ENCODE measurements at regions not wholly inside any gene's neighbourhood (a gene's known extent, or its start where the extent isn't known, plus 50 kb on each side); places are given as distances from the start of the nearest gene placed in this dataset.
"Not testable (repeated sequence)": the region's sequence is repeated elsewhere in the genome, so short reads cannot be mapped to it uniquely, and the experiment has no call there.

DNA sequence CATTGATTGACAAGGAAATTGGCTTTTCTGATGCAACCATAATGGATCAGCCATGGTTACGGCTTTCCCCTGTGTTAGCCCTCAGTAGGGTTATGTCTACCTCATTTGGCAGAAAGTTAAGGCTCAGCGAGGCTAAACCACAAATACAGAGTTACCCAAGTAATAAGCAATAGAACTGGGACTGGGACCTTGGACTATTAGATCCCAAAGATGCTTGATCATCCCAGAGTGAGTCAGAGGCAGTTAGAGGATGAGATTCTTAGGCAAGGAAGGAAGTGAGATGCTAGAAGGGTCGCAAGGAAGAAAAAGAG, 401.4 kb downstream of the TNS3 start:
- CTCF ChIA-PET: interaction anchor here (0.8 to 17.7 kb wide), 15 partner anchors 10 to 1289 kb away, joined by 3 to 259 read pairs (median 5); partner anchors contain the start of gene IGFBP3
- POLR2A ChIA-PET: interaction anchor here (0.7 kb wide), 1 partner anchor 1267 kb away, joined by 3 read pairs; no protein-coding TSS in a partner anchor
- DNase-seq (ENCODE audit: low read depth, low spot score): no peak
- no peak overlapping the region for H3K4me3 ChIP-seq (ENCODE audit: low read depth, low read length)
- TF ChIP-seq, protein P1, sequence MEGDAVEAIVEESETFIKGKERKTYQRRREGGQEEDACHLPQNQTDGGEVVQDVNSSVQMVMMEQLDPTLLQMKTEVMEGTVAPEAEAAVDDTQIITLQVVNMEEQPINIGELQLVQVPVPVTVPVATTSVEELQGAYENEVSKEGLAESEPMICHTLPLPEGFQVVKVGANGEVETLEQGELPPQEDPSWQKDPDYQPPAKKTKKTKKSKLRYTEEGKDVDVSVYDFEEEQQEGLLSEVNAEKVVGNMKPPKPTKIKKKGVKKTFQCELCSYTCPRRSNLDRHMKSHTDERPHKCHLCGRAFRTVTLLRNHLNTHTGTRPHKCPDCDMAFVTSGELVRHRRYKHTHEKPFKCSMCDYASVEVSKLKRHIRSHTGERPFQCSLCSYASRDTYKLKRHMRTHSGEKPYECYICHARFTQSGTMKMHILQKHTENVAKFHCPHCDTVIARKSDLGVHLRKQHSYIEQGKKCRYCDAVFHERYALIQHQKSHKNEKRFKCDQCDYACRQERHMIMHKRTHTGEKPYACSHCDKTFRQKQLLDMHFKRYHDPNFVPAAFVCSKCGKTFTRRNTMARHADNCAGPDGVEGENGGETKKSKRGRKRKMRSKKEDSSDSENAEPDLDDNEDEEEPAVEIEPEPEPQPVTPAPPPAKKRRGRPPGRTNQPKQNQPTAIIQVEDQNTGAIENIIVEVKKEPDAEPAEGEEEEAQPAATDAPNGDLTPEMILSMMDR (IDR thresholded peaks at IDR 0.05; ENCODE audit: insufficient read depth, low read length, missing control alignments): no peak

DNA sequence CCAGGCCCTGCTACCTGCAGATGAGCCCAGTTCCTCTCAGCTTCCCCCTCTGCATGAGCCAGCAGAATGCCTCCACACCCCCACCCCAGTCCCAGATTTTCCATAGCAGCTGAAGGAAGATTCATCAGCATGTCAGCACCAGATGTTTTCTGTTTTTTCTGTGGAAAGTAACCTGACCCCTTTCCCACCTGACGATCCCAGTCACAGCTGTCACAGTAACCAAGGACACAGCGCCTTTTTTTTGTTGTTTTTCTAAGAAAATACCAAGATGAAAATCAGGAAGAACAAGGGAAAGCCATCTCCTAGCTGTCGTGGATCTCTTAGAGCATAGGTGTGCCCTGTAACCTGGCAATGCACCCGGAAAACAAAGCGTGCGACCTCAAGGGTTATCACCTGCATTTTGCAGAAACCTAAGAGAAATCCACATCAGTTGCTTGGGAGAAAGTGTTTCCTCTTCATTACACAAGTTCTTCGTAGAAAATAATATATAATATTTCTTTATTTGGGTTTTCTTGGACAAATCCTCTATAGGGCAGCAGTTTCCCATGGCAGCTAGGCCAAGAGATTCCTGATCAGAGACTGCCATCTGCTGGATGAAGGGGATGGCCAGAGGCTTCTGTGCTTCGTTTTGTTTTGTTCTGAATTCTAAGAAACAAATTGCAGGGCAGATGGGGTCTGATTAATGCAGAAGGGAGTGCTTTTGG, 401.9 kb downstream of the TNS3 start:
- CTCF ChIA-PET: interaction anchor here (0.8 to 17.7 kb wide), 18 partner anchors 9 to 1306 kb away, joined by 3 to 259 read pairs (median 4); partner anchors contain the start of gene IGFBP3
- POLR2A ChIA-PET: interaction anchor here (0.7 to 1.1 kb wide), 2 partner anchors 1259 to 1266 kb away, joined by 3 to 5 read pairs; partner anchors contain the start of gene IGFBP3

DNA sequence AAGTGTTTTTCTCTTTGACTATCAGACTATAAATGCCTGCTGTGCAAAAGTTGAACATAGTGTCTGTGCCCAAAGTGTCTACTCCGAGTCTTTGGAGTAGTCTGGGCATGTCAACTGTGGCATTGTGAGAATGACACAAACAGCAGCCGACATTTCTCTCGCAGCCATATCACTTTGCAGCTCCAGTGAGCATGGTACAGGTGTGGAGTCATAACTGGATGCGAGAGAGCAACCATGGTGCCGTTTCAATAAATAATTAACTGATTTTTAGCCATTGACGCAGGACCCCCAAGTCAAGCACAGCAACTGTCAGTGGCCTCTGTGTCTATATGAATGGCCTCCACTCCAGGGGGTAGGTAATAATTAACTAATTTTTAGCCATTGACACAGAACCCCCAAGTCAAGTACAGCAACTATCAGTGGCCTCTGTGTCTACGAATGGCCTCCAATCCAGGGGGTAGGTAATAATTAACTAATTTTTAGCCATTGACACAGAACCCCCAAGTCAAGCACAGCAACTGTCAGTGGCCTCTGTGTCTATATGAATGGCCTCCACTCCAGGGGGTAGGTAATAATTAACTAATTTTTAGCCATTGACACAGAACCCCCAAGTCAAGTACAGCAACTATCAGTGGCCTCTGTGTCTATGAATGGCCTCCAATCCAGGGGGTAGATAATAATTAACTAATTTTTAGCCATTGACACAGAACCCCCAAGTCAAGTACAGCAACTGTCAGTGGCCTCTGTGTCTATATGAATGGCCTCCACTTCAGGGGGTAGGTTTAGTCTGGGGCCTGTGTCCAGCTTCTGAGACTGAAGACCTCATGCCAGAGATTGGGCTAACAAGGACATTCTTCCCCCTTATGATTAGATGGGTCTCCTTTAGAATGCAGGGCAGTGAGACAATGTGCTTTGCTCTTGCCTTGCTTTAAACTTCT, 409.0 kb downstream of the TNS3 start:
- POLR2A ChIA-PET; DNase-seq (ENCODE audit: low read depth, low spot score); H3K4me3 ChIP-seq (ENCODE audit: low read depth, low read length): not testable (repeated sequence)
- CTCF ChIA-PET: interaction anchor here (1.5 to 17.7 kb wide), 3 partner anchors 9 to 1282 kb away, joined by 4 to 259 read pairs (median 14); partner anchors contain the start of gene IGFBP3

More for the DNA sequence above, 401.9 kb downstream of the TNS3 start:
- no peak overlapping the region for H3K4me3 ChIP-seq (ENCODE audit: low read depth, low read length)
- TF ChIP-seq, protein P1 (IDR thresholded peaks at IDR 0.05; ENCODE audit: insufficient read depth, low read length, missing control alignments): peak; percentile 74
- peak; percentile 24 for DNase-seq (ENCODE audit: low read depth, low spot score)

DNA sequence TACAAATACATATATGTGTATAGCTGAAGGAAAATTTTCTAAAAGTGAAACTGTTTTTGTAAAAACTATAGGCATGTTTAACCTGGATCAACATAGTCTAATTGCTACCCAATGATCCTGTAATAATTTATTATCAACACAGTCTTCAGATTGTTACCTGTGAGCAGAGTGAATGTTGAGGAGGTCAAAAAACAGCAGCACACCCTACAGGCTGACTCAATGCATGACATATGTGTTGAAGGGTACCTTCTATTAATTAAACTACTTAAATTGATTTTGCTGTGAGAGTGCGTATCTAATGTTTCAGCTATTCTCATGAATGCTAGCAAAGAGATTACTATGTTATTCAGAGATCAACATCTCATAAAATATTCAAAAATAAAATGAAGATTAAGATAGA, 411.4 kb downstream of the TNS3 start:
- TF ChIP-seq, protein P1 (IDR thresholded peaks at IDR 0.05; ENCODE audit: insufficient read depth, low read length, missing control alignments): peak; percentile 18
- DNase-seq (ENCODE audit: low read depth, low spot score): no peak
- H3K4me3 ChIP-seq (ENCODE audit: low read depth, low read length): no peak overlapping the region
- CTCF ChIA-PET: interaction anchor here (0.7 to 17.7 kb wide), 10 partner anchors 9 to 1282 kb away, joined by 3 to 259 read pairs (median 5); partner anchors contain the start of genes IGFBP1 and IGFBP3
- POLR2A ChIA-PET: no interaction called here

DNA sequence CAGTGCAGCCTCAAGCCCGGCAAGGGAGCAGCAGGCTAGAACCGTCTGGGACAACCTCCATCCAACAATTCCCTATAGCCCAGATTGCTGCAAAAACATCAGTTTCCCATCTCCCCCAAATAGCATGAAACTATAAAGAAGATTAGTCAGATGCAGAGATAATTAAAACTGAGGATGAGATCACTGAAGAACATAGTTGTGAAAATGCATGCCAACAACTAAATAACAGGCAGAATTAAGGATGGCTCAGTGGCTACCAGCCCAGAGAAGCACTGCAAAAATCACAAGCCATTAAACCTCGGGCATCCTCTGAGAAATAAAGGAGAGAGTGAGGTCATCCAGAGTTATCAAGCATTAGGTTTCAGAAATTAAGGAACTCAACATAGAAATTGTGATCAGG, 427.1 kb downstream of the TNS3 start:
- POLR2A ChIA-PET: no interaction called here

DNA sequence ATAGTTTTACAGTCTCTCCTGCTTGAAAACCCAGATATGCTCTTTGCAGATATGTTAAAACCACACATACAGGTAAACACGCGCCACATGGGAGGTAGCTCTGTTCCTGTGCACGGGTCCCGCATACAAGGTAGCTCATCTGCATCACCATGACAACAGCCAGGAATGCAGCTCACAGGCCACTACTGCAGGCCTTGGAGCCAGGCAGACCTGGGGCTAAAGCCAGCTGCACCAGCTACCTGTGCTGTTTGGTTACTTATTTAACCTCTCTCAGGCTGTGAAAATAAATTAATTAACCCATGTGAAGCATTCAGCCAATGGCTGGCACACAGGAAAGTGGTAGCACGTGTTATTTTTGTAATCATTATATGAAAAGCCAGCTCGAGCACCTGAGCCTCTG, 428.3 kb downstream of the TNS3 start:
- no peak overlapping the region for H3K4me3 ChIP-seq (ENCODE audit: low read depth, low read length)
- DNase-seq (ENCODE audit: low read depth, low spot score): no peak
- POLR2A ChIA-PET: interaction anchor here (1.1 kb wide), 1 partner anchor 10 kb away, joined by 4 read pairs; no protein-coding TSS in a partner anchor
- TF ChIP-seq, protein P1 (IDR thresholded peaks at IDR 0.05; ENCODE audit: insufficient read depth, low read length, missing control alignments): no peak
- CTCF ChIA-PET: interaction anchor here (0.6 to 1.7 kb wide), 5 partner anchors 8 to 1235 kb away, joined by 3 to 5 read pairs (median 3); no protein-coding TSS in a partner anchor

More for the DNA sequence above, 427.1 kb downstream of the TNS3 start:
- H3K4me3 ChIP-seq (ENCODE audit: low read depth, low read length): no peak overlapping the region
- peak; percentile 19 for DNase-seq (ENCODE audit: low read depth, low spot score)
- CTCF ChIA-PET: interaction anchor here (0.6 kb wide), 1 partner anchor 1232 kb away, joined by 3 read pairs; no protein-coding TSS in a partner anchor
- TF ChIP-seq, protein P1 (IDR thresholded peaks at IDR 0.05; ENCODE audit: insufficient read depth, low read length, missing control alignments): no peak

Data from AG04449 (cell line).